ENCODE measurements at regions not wholly inside any gene's neighbourhood (a gene's known extent, or its start where the extent isn't known, plus 50 kb on each side); places are given as distances from the start of the nearest gene placed in this dataset.

DNA sequence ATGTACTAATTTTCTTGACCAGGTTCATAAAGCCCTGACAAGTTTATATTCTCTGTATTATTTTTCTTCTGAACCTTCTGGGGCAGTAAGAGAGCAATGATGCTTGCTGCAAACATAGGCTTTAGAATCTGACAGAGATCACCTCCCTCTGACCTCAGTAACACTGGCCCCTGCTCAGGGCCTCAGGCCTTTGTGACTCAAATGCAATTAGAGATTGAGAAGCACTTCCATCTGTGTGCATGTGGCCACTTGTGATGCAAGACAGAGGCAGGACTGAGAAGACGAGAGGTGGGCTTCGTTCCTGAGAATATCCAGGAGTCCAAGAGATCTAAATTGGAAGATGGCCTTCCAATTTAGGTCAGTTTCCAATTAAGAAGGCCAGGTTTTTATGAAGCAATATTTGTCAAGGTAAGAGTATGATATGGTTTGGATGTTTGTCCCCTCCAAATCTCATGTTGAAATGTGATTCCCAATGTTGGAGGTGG, 82.8 kb upstream of the VEGFC start:
- TF ChIP-seq, protein P1, sequence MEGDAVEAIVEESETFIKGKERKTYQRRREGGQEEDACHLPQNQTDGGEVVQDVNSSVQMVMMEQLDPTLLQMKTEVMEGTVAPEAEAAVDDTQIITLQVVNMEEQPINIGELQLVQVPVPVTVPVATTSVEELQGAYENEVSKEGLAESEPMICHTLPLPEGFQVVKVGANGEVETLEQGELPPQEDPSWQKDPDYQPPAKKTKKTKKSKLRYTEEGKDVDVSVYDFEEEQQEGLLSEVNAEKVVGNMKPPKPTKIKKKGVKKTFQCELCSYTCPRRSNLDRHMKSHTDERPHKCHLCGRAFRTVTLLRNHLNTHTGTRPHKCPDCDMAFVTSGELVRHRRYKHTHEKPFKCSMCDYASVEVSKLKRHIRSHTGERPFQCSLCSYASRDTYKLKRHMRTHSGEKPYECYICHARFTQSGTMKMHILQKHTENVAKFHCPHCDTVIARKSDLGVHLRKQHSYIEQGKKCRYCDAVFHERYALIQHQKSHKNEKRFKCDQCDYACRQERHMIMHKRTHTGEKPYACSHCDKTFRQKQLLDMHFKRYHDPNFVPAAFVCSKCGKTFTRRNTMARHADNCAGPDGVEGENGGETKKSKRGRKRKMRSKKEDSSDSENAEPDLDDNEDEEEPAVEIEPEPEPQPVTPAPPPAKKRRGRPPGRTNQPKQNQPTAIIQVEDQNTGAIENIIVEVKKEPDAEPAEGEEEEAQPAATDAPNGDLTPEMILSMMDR (IDR thresholded peaks at IDR 0.05): no peak
- TF ChIP-seq POLR2A (IDR thresholded peaks at IDR 0.05): no peak
- Histone ChIP-seq H3K27ac (no peak overlapping the region), H3K4me1 (no peaks in the 10 kb centered on the region), H3K36me3 (no peaks in the 10 kb centered on the region), H3K27me3 (no peaks in the 10 kb centered on the region), H3K4me3 (no peak overlapping the region), H3K9me3 (no peaks in the 10 kb centered on the region)
- no peak for DNase-seq
- intact Hi-C loops (cut with DNase I): no loop called here
- 27 to 33% methylated on average over 2 of the region's 2 CpGs for WGBS, 2 donors

DNA sequence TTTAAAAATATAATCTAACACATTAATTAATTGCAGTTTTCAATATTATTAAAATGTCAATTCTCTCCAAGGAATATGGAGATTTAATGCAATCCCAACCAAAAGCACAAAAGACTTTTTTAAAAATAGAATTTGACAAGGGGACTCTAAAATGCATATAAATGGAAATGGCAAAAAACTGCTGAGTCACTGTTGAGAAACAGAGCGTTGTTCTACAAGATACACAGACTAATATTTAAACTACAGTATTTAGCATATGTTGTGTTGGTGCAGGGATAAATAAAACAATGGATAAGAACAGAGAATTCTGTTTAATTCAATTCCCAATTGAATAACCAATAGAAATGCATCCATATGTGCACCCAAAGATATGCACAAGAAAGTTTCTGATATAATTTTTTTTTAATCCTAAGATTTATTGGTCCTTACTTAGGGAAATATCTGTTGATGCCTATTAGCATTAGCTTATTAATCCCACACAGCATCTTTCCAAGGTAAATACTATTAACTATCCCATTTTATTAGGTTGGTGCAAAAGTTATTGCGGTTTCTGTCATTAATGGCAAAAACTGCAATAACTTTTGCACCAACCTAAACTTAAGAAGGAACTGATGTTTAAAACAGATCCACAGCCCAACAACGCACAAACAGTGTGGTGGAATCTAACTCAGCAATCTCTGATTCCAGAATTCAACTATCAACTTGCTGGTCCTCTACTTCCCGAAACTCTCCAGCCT, 86.8 kb upstream of the VEGFC start:
- Histone ChIP-seq H3K27ac (no peak overlapping the region), H3K4me1 (no peaks in the 10 kb centered on the region), H3K4me3 (no peak overlapping the region), H3K9me3 (no peaks in the 10 kb centered on the region), H3K27me3 (no peaks in the 10 kb centered on the region), H3K36me3 (no peaks in the 10 kb centered on the region)
- intact Hi-C loops (cut with DNase I): no loop called here
- WGBS, 2 donors: 73 to 78% methylated on average over 4 of the region's 4 CpGs
- no peak for DNase-seq
- TF ChIP-seq POLR2A (IDR thresholded peaks at IDR 0.05): no peak
- TF ChIP-seq, protein P1 (IDR thresholded peaks at IDR 0.05): no peak

DNA sequence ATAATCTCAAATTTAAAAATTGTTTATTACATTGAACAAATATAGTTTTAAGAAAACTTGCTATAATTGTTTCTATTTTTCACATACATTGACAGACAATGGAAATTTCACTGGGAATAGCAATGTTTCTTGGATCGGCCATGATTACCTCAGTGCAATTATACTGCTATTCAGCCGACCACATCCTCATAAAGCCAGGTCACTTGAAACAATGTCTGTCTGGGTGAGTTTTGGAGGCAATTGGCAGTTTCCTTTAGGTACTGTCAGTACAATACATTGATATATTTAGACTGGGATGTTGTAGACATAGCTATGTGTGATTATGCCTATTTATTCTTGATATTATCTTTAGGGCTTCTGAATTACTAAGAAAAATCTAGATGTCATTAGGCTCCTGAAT, 89.5 kb upstream of the VEGFC start:
- H3K4me1 ChIP-seq: no peaks in the 10 kb centered on the region
- intact Hi-C loops (cut with DNase I): no loop called here
- DNase-seq: no peak
- H3K27me3 ChIP-seq: no peaks in the 10 kb centered on the region
- H3K27ac ChIP-seq: no peak overlapping the region
- H3K36me3 ChIP-seq: no peaks in the 10 kb centered on the region
- TF ChIP-seq, protein P1 (IDR thresholded peaks at IDR 0.05): no peak
- TF ChIP-seq POLR2A (IDR thresholded peaks at IDR 0.05): no peak
- H3K9me3 ChIP-seq: no peaks in the 10 kb centered on the region
- 78 to 87% methylated on average over 2 of the region's 2 CpGs for WGBS, 2 donors
- no peak overlapping the region for H3K4me3 ChIP-seq

DNA sequence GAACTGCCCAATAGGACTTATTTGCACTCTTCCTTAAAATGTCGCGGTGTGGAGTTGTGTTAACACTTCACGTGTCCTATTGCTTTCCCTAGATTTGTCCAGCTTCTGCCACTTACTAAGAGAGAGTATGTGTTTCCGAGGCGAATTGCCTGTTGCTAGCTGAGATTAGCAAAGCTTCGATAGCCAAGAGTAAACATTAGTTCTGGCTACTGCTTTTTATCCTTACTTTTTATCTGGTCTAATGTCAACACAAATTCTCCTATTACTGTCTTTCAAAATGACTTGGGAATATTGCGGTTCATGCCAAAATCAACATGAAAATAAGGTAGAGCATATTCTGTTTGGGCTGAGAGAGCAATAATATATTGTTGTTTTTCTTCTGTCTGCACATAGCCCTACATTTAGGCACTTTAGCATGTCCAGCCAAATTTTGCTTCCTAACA, 90.4 kb upstream of the VEGFC start:
- no peaks in the 10 kb centered on the region for H3K36me3 ChIP-seq
- H3K9me3 ChIP-seq: no peaks in the 10 kb centered on the region
- no peak overlapping the region for H3K27ac ChIP-seq
- intact Hi-C loops (cut with DNase I): no loop called here
- 59 to 73% methylated on average over 6 of the region's 7 CpGs for WGBS, 2 donors
- TF ChIP-seq POLR2A (IDR thresholded peaks at IDR 0.05): no peak
- TF ChIP-seq, protein P1 (IDR thresholded peaks at IDR 0.05): no peak
- DNase-seq: no peak
- H3K4me1 ChIP-seq: no peaks in the 10 kb centered on the region
- H3K4me3 ChIP-seq: no peak overlapping the region
- H3K27me3 ChIP-seq: no peaks in the 10 kb centered on the region

DNA sequence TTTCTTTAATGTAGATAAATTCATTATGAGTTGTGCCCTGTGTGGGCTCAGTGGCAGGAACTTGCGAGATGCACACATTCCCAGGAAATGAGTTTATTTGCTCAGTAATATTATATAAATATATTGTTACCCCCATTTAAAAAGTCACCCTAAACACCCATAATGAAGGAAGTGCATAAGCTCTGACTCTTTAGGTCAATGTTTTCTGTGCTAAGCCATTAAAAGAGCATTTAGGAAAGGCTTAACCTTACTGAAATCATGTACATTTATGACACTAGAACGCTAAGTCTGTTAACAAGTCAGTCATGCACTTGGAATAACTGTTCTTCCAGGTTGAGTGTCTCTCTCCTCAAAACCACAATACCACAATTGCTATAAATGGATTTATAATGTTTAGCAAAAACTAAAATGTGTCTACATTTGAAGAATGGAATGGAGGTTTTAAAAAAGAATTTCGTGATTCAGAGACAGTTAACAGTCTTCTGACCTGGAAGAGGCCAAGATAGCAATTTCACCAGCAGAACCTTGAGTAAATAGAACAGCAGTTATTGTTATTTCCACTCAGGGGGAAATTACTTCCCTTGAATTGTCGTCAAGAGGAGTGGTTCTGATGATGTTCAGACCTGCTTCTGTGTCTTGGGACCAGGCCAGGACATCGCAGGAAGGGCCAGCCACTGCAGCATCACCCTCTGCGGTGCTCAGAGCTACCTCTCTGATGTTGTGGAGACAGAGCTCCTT, 91.1 kb upstream of the VEGFC start:
- no peak for TF ChIP-seq POLR2A (IDR thresholded peaks at IDR 0.05)
- TF ChIP-seq, protein P1 (IDR thresholded peaks at IDR 0.05): no peak
- Histone ChIP-seq H3K27ac (no peak overlapping the region), H3K27me3 (no peaks in the 10 kb centered on the region), H3K9me3 (no peaks in the 10 kb centered on the region), H3K36me3 (no peaks in the 10 kb centered on the region), H3K4me3 (no peak overlapping the region), H3K4me1 (no peaks in the 10 kb centered on the region)
- intact Hi-C loops (cut with DNase I): no loop called here
- 32 to 51% methylated on average over 6 of the region's 6 CpGs for WGBS, 2 donors
- DNase-seq: no peak
